HepG2 (cell line): ENCODE measurements at regions not wholly inside any gene's neighbourhood (a gene's known extent, or its start where the extent isn't known, plus 50 kb on each side); places are given as distances from the start of the nearest gene placed in this dataset.
A peak's percentile ranks its signal among the peaks of the same experiment; 100 is the strongest.

Source experiments
- ATF2 ChIP-seq: sonication (generic); formaldehyde crosslinking; IDR thresholded peaks from 2 replicates; pipeline ENCODE4 v1.4.0; 2020; ENCODE audit warnings: missing genetic modification reagents
- CERS6 ChIP-seq: sonication (generic); formaldehyde crosslinking; IDR thresholded peaks from 2 replicates; pipeline ENCODE4 v1.5.0; 2020; ENCODE audit warnings: missing genetic modification reagents
- E2F5 ChIP-seq: sonication (generic); formaldehyde crosslinking; conservative IDR thresholded peaks from 2 replicates; pipeline ENCODE4 v1.4.0; 2020; ENCODE audit warnings: missing genetic modification reagents
- HNRNPL ChIP-seq: fragments of 200-400 bp; formaldehyde crosslinking; IDR thresholded peaks from 2 replicates; pipeline ENCODE4 v1.6.1; 2017; ENCODE audit warnings: mild to moderate bottlenecking, low read depth, low read length
- MLXIP ChIP-seq: sonication (generic); formaldehyde crosslinking; IDR thresholded peaks from 2 replicates; pipeline ENCODE4 v1.9.0; 2021; ENCODE audit warnings: missing genetic modification reagents, borderline replicate concordance
- SOX13 ChIP-seq, 3 experiments: fragments of 450-650 bp in 1 of 3; sonication (generic) in 1 of 3; formaldehyde crosslinking in 1 of 3; IDR thresholded peaks in 2 of 3; conservative IDR thresholded peaks in 1 of 3; 2 replicates each; pipeline versions ENCODE4 v1.5.0 to v1.6.1; 2016 to 2020; ENCODE audit warnings: antibody characterized with exemption in 1 of 3, mild to moderate bottlenecking in 1 of 3, missing compliant biosample characterization in 1 of 3, missing genetic modification reagents in 1 of 3, moderate library complexity in 1 of 3
- TERF1 ChIP-seq: sonication (generic); formaldehyde crosslinking; IDR thresholded peaks from 2 replicates; pipeline ENCODE4 v1.8.0; 2022; ENCODE audit warnings: mild to moderate bottlenecking, missing genetic modification reagents, moderate library complexity
- ZNF224 ChIP-seq: sonication (generic); formaldehyde crosslinking; IDR thresholded peaks from 2 replicates; pipeline ENCODE4 v1.5.0; 2020; ENCODE audit warnings: mild to moderate bottlenecking, missing genetic modification reagents
- ZNF563 ChIP-seq: sonication (generic); formaldehyde crosslinking; IDR thresholded peaks from 2 replicates; pipeline ENCODE4 v1.8.0; 2022; ENCODE audit warnings: mild to moderate bottlenecking, moderate library complexity, missing genetic modification reagents
- ZNF607 ChIP-seq: sonication (generic); formaldehyde crosslinking; IDR thresholded peaks from 2 replicates; pipeline ENCODE4 v1.5.1; 2020; ENCODE audit warnings: missing genetic modification reagents, mild to moderate bottlenecking, borderline replicate concordance

GRCh38 chr6:4647414-4648365 lies 128.5 kb upstream of the CDYL start (continued):
- no peak for TF ChIP-seq CERS6 (CRISPR knock-in tag)
- no peak for TF ChIP-seq SOX13 (IDR thresholded peaks at IDR 0.05)
- peak in 1 of 2 experiments; percentile 48; a peak in 2 of 4 replicates for TF ChIP-seq SOX13 (CRISPR knock-in tag; conservative IDR thresholded peaks at IDR 0.05 in 1 of 2, IDR thresholded peaks at IDR 0.05 in 1 of 2)
- TF ChIP-seq TERF1 (CRISPR knock-in tag), result no peak
- TF ChIP-seq MLXIP (CRISPR knock-in tag), result no peak
- TF ChIP-seq HNRNPL, result no peak
- peak; percentile 72; the same call in 1 of the 2 replicates for TF ChIP-seq ATF2
- TF ChIP-seq ZNF224 (CRISPR knock-in tag), result 0 out of 2 replicates have a peak, but pooled peaks have one; percentile 45
- peak; percentile 87; the same call in 1 of the 2 replicates for TF ChIP-seq ZNF607 (CRISPR knock-in tag)
- peak; percentile 55; the same call in 1 of the 2 replicates for TF ChIP-seq ZNF563 (CRISPR knock-in tag)
- TF ChIP-seq E2F5, result no peak
